Astrocyte (in vitro differentiated cells and primary cell): ENCODE measurements at regions not wholly inside any gene's neighbourhood (a gene's known extent, or its start where the extent isn't known, plus 50 kb on each side); places are given as distances from the start of the nearest gene placed in this dataset.

Experiments
- CTCF ChIP-seq: IDR thresholded peaks from 2 replicates; pipeline ENCODE4 v1.5.1; 2011; ENCODE audit warnings: low read depth, mild to moderate bottlenecking, inconsistent platforms, low read length, moderate library complexity; ENCODE audit not compliant: insufficient read depth
- EZH2 ChIP-seq: IDR thresholded peaks from 2 replicates; pipeline ENCODE4 v1.6.1; 2012; ENCODE audit warnings: mild to moderate bottlenecking, low read length, inconsistent platforms; ENCODE audit not compliant: insufficient read depth

DNA sequence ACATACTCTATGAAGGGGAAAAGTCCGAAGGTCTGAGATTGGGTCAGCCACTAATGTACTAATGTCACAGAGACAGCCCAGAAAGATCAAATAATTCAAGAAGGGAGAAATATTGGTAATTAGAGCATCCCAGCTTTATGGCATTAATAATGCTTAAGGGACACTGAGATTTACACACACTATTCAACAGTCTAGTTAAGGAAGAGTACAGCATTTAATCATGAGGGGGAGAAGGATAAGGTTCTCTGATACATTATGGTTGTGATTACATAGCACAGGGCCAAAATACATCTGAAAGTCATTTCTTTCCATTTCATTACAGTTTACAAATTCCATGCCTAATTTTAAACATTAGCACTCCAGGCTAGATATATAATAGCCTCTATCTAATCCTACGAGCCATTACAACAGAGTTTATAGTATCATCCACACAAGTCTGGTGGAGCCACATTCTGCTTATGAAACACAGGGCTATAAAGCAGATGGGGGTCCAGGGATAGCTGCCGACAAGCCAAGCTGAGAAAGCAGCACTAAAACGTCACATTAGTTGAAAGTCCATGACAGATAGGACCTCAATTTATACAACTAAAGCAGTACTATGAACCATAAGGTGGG, 108.0 kb upstream of the GRIA3 start:
- TF ChIP-seq CTCF: no peak
- no peak for TF ChIP-seq EZH2
